ENCODE measurements at regions not wholly inside any gene's neighbourhood (a gene's known extent, or its start where the extent isn't known, plus 50 kb on each side); places are given as distances from the start of the nearest gene placed in this dataset.

- Histone ChIP-seq H4K20me1 (ENCODE audit: control insufficient read depth, insufficient read depth, low read length, poor library complexity, severe bottlenecking) (no peaks in the 10 kb centered on the region), H3K27ac (ENCODE audit: low read length in 2 of 2) (no peak overlapping the region), H3K79me2 (ENCODE audit: control insufficient read depth, insufficient read depth, low read length) (no peaks in the 10 kb centered on the region), H2AFZ (ENCODE audit: insufficient read depth, low read depth, low read length, poor library complexity, severe bottlenecking) (no peak overlapping the region), H3K4me2 (replicated peaks; ENCODE audit: low read depth, low read length, poor library complexity, severe bottlenecking) (no peak overlapping the region), H3K4me3 (ENCODE audit: control extremely low read depth in 1 of 5, extremely low read depth in 1 of 5, insufficient read depth in 1 of 5, low read depth in 2 of 5, low read length in 4 of 5) (no peak overlapping the region), H3K36me3 (replicated peaks in 1 of 2; ENCODE audit: control extremely low read depth in 1 of 2, control insufficient read depth in 1 of 2, extremely low read depth in 1 of 2, insufficient read depth in 2 of 2, low read length in 1 of 2) (no peaks in the 10 kb centered on the region), H3K27me3 (replicated peaks in 1 of 4; ENCODE audit: control extremely low read depth in 1 of 4, control insufficient read depth in 3 of 4, insufficient read depth in 4 of 4, low read length in 3 of 4) (peaks cover 0 to 11% (median 0%) of the 10 kb centered on the region in 4 experiments), H3K9me3 (ENCODE audit: control extremely low read depth in 1 of 3, control insufficient read depth in 2 of 3, insufficient read depth in 1 of 3, low read length in 2 of 3) (peaks cover 0 to 12% (median 0%) of the 10 kb centered on the region in 3 donors), H3K4me1 (ENCODE audit: control insufficient read depth in 2 of 2, insufficient read depth in 2 of 2, low read length in 2 of 2) (no peaks in the 10 kb centered on the region), H3K9ac (ENCODE audit: low read length) (no peak overlapping the region)
- peaks cover 30% of the 10 kb centered on the region for H3K27me3 Mint-ChIP-seq
- no peak overlapping the region for H3K27ac Mint-ChIP-seq
- POLR2A ChIA-PET = no interaction called here
- intact Hi-C loops (cut with micrococcal nuclease) = no loop called here
- TF ChIP-seq CTCF (IDR thresholded peaks at IDR 0.05) (no peak), EZH2 (IDR thresholded peaks at IDR 0.05; ENCODE audit: borderline replicate concordance, insufficient read depth, low read depth, low read length, poor library complexity, severe bottlenecking) (no peak)
- ATAC-seq (ENCODE audit: low read depth) (no peak), DNase-seq (no peak)
- WGBS (ENCODE audit: insufficient coverage) = 96% methylated on average over 15 of the region's 20 CpGs
- no peak overlapping the region for H3K4me3 Mint-ChIP-seq
- CTCF ChIA-PET = no interaction called here
- no peaks in the 10 kb centered on the region for H3K9me3 Mint-ChIP-seq (ENCODE audit: insufficient read depth)
- no peaks in the 10 kb centered on the region for H3K4me1 Mint-ChIP-seq
These were observed 1395.9 kb downstream of the BRD1 start for GRCh38 chr22:48431536-48432315.

- 89% methylated on average over 3 of the region's 10 CpGs for WGBS (ENCODE audit: insufficient coverage)
- H3K4me3 Mint-ChIP-seq = no peak overlapping the region
- peaks cover 0 to 4% (median 0%) of the 10 kb centered on the region in 4 experiments for H3K27me3 ChIP-seq (replicated peaks in 1 of 4; ENCODE audit: control extremely low read depth in 1 of 4, control insufficient read depth in 3 of 4, insufficient read depth in 4 of 4, low read length in 3 of 4)
- no peak overlapping the region for H3K27ac ChIP-seq (ENCODE audit: low read length in 2 of 2)
- H3K4me3 ChIP-seq (ENCODE audit: control extremely low read depth in 1 of 5, extremely low read depth in 1 of 5, insufficient read depth in 1 of 5, low read depth in 2 of 5, low read length in 4 of 5) = no peak overlapping the region
- ATAC-seq (ENCODE audit: low read depth) = no peak
- TF ChIP-seq EZH2 (IDR thresholded peaks at IDR 0.05; ENCODE audit: borderline replicate concordance, insufficient read depth, low read depth, low read length, poor library complexity, severe bottlenecking) (no peak), CTCF (IDR thresholded peaks at IDR 0.05) (no peak)
- ChIA-PET CTCF (no interaction called here), POLR2A (no interaction called here)
- no peaks in the 10 kb centered on the region for H4K20me1 ChIP-seq (ENCODE audit: control insufficient read depth, insufficient read depth, low read length, poor library complexity, severe bottlenecking)
- no peak for DNase-seq
- H3K36me3 ChIP-seq (replicated peaks in 1 of 2; ENCODE audit: control extremely low read depth in 1 of 2, control insufficient read depth in 1 of 2, extremely low read depth in 1 of 2, insufficient read depth in 2 of 2, low read length in 1 of 2) = no peaks in the 10 kb centered on the region
- no peaks in the 10 kb centered on the region for H3K79me2 ChIP-seq (ENCODE audit: control insufficient read depth, insufficient read depth, low read length)
- H3K9me3 ChIP-seq (ENCODE audit: control extremely low read depth in 1 of 3, control insufficient read depth in 2 of 3, insufficient read depth in 1 of 3, low read length in 2 of 3) = peaks cover 0 to 6% (median 0%) of the 10 kb centered on the region in 3 donors
- peaks cover 30% of the 10 kb centered on the region for H3K27me3 Mint-ChIP-seq
- H2AFZ ChIP-seq (ENCODE audit: insufficient read depth, low read depth, low read length, poor library complexity, severe bottlenecking) = no peak overlapping the region
- H3K9me3 Mint-ChIP-seq (ENCODE audit: insufficient read depth) = no peaks in the 10 kb centered on the region
- no peak overlapping the region for H3K4me2 ChIP-seq (replicated peaks; ENCODE audit: low read depth, low read length, poor library complexity, severe bottlenecking)
- H3K27ac Mint-ChIP-seq = no peak overlapping the region
- H3K9ac ChIP-seq (ENCODE audit: low read length) = no peak overlapping the region
- no peaks in the 10 kb centered on the region for H3K4me1 Mint-ChIP-seq
- intact Hi-C loops (cut with micrococcal nuclease) = no loop called here
- H3K4me1 ChIP-seq (ENCODE audit: control insufficient read depth in 2 of 2, insufficient read depth in 2 of 2, low read length in 2 of 2) = no peaks in the 10 kb centered on the region
These were observed 1396.7 kb downstream of the BRD1 start for GRCh38 chr22:48431014-48431413.
